SK-N-SH (cell line): ENCODE measurements at regions not wholly inside any gene's neighbourhood (a gene's known extent, or its start where the extent isn't known, plus 50 kb on each side); places are given as distances from the start of the nearest gene placed in this dataset.

ENCODE experiments used
- CTCF ChIA-PET: fragments of 300-600, 350-600 bp; formaldehyde crosslinking; extraction: SDS; loops from one replicate; lab custom pipeline; 2021; lab: Yijun Ruan, JAX
- POLR2A ChIA-PET: fragments of 350-600 bp; sonication (Branson Sonifier 250); formaldehyde crosslinking; extraction: SDS; loops from one replicate; lab custom pipeline; 2020; ENCODE audit warnings: antibody characterized with exemption, inconsistent platforms; lab: Yijun Ruan, JAX
- DNase-seq: peaks from one replicate; pipeline ENCODE4 v3.0.0; 2012
- H2AFZ ChIP-seq: fragments of 200-600 bp; sonication (generic); 2 replicates; pipeline ENCODE4 v1.8.1; 2016; ENCODE audit warnings: antibody characterized with exemption, mild to moderate bottlenecking, low read depth
- H3F3A ChIP-seq: fragments of 200-600 bp; sonication (generic); replicated peaks from 2 replicates; pipeline ENCODE3; 2016; ENCODE audit warnings: antibody characterized with exemption, mild to moderate bottlenecking; ENCODE audit not compliant: insufficient read depth
- H3K27ac ChIP-seq, 2 experiments: fragments of 200-500 bp in 1 of 2; fragments of 200-600 bp in 1 of 2; sonication (Bioruptor generic) in 1 of 2; sonication (generic), shearing (Covaris generic) in 1 of 2; 2 replicates each; pipeline versions ENCODE4 v1.5.1 to v1.6.1; 2014 to 2016; ENCODE audit warnings: low read depth in 2 of 2, inconsistent platforms in 1 of 2, low read length in 1 of 2, mild to moderate bottlenecking in 1 of 2, mixed read lengths in 1 of 2
- H3K27me3 ChIP-seq: fragments of 200-600 bp; sonication (generic), shearing (Covaris generic); 2 replicates; pipeline ENCODE4 v1.6.1; 2016; ENCODE audit warnings: mixed run types; ENCODE audit not compliant: insufficient read depth
- H3K36me3 ChIP-seq, 2 experiments: fragments of 200-500 bp in 1 of 2; fragments of 200-600 bp in 1 of 2; sonication (Bioruptor generic) in 1 of 2; sonication (generic) in 1 of 2; replicated peaks in 1 of 2; 2 replicates each; pipeline versions ENCODE3 to v1.5.1; 2014 to 2016; ENCODE audit warnings: low read length in 1 of 2, mild to moderate bottlenecking in 1 of 2; ENCODE audit not compliant: insufficient read depth in 2 of 2, control insufficient read depth in 1 of 2
- H3K4me1 ChIP-seq, 2 experiments: fragments of 200-500 bp in 1 of 2; fragments of 200-600 bp in 1 of 2; sonication (Bioruptor generic) in 1 of 2; sonication (generic), shearing (Covaris generic) in 1 of 2; 2 replicates each; pipeline versions ENCODE4 v1.5.1 to v1.6.1; 2014 to 2016; ENCODE audit warnings: low read depth in 1 of 2, low read length in 1 of 2, mixed run types in 1 of 2; ENCODE audit not compliant: insufficient read depth in 2 of 2, control insufficient read depth in 1 of 2
- H3K4me2 ChIP-seq: fragments of 200-600 bp; sonication (generic), shearing (Covaris generic); 2 replicates; pipeline ENCODE4 v1.6.1; 2017; ENCODE audit warnings: mixed run types
- H3K4me3 ChIP-seq, 2 experiments: fragments of 200-500 bp in 1 of 2; fragments of 200-600 bp in 1 of 2; sonication (Bioruptor generic) in 1 of 2; sonication (generic), shearing (Covaris generic) in 1 of 2; 2 replicates each; pipeline versions ENCODE4 v1.5.1 to v1.8.1; 2014 to 2016; ENCODE audit warnings: low read depth in 2 of 2, inconsistent platforms in 1 of 2, low read length in 1 of 2, mild to moderate bottlenecking in 1 of 2, mixed read lengths in 1 of 2, moderate library complexity in 1 of 2
- H3K79me2 ChIP-seq: fragments of 200-600 bp; sonication (generic); 2 replicates; pipeline ENCODE4 v1.8.1; 2017; ENCODE audit warnings: mild to moderate bottlenecking; ENCODE audit not compliant: insufficient read depth
- H3K9ac ChIP-seq: fragments of 200-600 bp; sonication (generic); 2 replicates; pipeline ENCODE4 v1.6.1; 2017; ENCODE audit warnings: mixed run types
- H3K9me2 ChIP-seq: fragments of 200-600 bp; sonication (generic); 2 replicates; pipeline ENCODE4 v1.6.1; 2017; ENCODE audit warnings: mixed run types
- H3K9me3 ChIP-seq: fragments of 200-600 bp; sonication (generic); 2 replicates; pipeline ENCODE4 v1.6.1; 2017; ENCODE audit warnings: mixed run types, mild to moderate bottlenecking, moderate library complexity
- H4K20me1 ChIP-seq: fragments of 200-600 bp; sonication (generic); 2 replicates; pipeline ENCODE4 v1.6.1; 2017; ENCODE audit warnings: mild to moderate bottlenecking, mixed run types; ENCODE audit not compliant: insufficient read depth
- EZH2phosphoT487 ChIP-seq: fragments of 200-600 bp; sonication (generic); IDR thresholded peaks from 2 replicates; pipeline ENCODE4 v1.6.1; 2017; ENCODE audit warnings: low read depth, mixed run types, mild to moderate bottlenecking, antibody characterized with exemption, moderate library complexity, borderline replicate concordance
- FOSL2 ChIP-seq: IDR thresholded peaks from 2 replicates; pipeline ENCODE4 v1.4.0; 2012; ENCODE audit warnings: low read depth, mild to moderate bottlenecking, moderate library complexity, borderline replicate concordance
- FOXJ3 ChIP-seq: sonication (generic); formaldehyde crosslinking; IDR thresholded peaks from 2 replicates; pipeline ENCODE4 v1.5.1; 2020; ENCODE audit warnings: mild to moderate bottlenecking, missing genetic modification reagents
- GABPA ChIP-seq: IDR thresholded peaks from 2 replicates; pipeline ENCODE4 v1.4.0; 2012; ENCODE audit warnings: low read depth, mild to moderate bottlenecking
- MEF2A ChIP-seq: IDR thresholded peaks from 2 replicates; pipeline ENCODE4 v1.4.0; 2012; ENCODE audit warnings: low read depth, borderline replicate concordance
- MXI1 ChIP-seq: IDR thresholded peaks from 2 replicates; pipeline ENCODE4 v1.6.1; 2012; ENCODE audit warnings: mild to moderate bottlenecking, low read depth, low read length, improper control_type of control experiment
- NFIC ChIP-seq: IDR thresholded peaks from 2 replicates; pipeline ENCODE4 v1.4.0; 2012; ENCODE audit warnings: borderline replicate concordance
- NRF1 ChIP-seq: IDR thresholded peaks from 2 replicates; pipeline ENCODE4 v1.6.1; 2012; ENCODE audit warnings: low read depth, mild to moderate bottlenecking, low read length
- POLR2AphosphoS5 ChIP-seq: IDR thresholded peaks from 2 replicates; pipeline ENCODE4 v1.6.1; 2012; ENCODE audit warnings: low read depth, low read length
- RAD21 ChIP-seq: IDR thresholded peaks from 2 replicates; pipeline ENCODE4 v1.6.1; 2012; ENCODE audit warnings: mild to moderate bottlenecking, low read length
- RCOR1 ChIP-seq: fragments of 150-350 bp; IDR thresholded peaks from 2 replicates; pipeline ENCODE4 v1.6.1; 2017; ENCODE audit warnings: antibody characterized with exemption, low read length
- RFX5 ChIP-seq: IDR thresholded peaks from 2 replicates; pipeline ENCODE4 v1.6.1; 2012; ENCODE audit warnings: mild to moderate bottlenecking, improper control_type of control experiment, low read length
- TCF12 ChIP-seq: IDR thresholded peaks from 2 replicates; pipeline ENCODE4 v1.4.0; 2012
- TEAD4 ChIP-seq: IDR thresholded peaks from 2 replicates; pipeline ENCODE4 v1.4.0; 2012; ENCODE audit warnings: mild to moderate bottlenecking, borderline replicate concordance; ENCODE audit not compliant: insufficient read depth
- WGBS: methylation state at CpG from one replicate; pipeline ENCODE4 v1.1.6; 2017; ENCODE audit warnings: low lambda C conversion rate; 5-methylcytosine and 5-hydroxymethylcytosine counted together
- TF ChIP-seq, protein P1 (sequence below): fragments of 200-600 bp; sonication (generic); IDR thresholded peaks from 2 replicates; pipeline ENCODE4 v1.6.1; 2017; ENCODE audit warnings: antibody characterized with exemption, mild to moderate bottlenecking, moderate library complexity
- TF ChIP-seq, protein P2 (sequence below): fragments of 150-350 bp; IDR thresholded peaks from 2 replicates; pipeline ENCODE4 v1.6.1; 2016; ENCODE audit warnings: mild to moderate bottlenecking, low read depth, low read length
- TF ChIP-seq, protein P3 (sequence below): IDR thresholded peaks from 2 replicates; pipeline ENCODE4; 2012
- TF ChIP-seq, protein P4 (sequence below): IDR thresholded peaks from 2 replicates; pipeline ENCODE4 v1.4.0; 2012; ENCODE audit warnings: low read depth
- TF ChIP-seq, protein P5 (sequence below): IDR thresholded peaks from 2 replicates; pipeline ENCODE4 v1.6.1; 2012; ENCODE audit warnings: mild to moderate bottlenecking, low read depth, low read length, moderate library complexity

DNA sequence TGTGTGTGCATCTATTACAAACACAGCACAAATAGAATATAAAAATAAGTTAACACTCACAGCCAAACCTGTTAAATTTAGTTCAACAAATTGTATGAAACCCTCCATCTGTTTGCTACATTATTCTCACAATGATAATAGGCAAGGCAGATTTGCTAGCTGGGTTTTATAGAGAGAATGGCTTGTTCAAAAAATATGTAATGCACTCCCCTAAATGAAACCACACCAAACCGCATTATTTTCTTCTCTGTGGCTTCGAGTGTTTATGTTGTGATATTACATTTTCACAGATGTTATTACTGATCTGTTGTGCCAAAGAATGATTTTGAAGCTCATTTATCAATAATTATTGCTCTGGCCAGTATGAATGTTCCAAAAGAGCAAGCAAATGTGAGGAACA is 92.9 kb downstream of the SPATA31D1 start:
- H3K9ac ChIP-seq: no peak overlapping the region
- H3K4me3 ChIP-seq: no peak overlapping the region
- H3K27ac ChIP-seq: no peak overlapping the region
- no peaks in the 10 kb centered on the region for H4K20me1 ChIP-seq
- H3K27me3 ChIP-seq: no peaks in the 10 kb centered on the region
- POLR2A ChIA-PET: no interaction called here
- no peak overlapping the region for H3K4me2 ChIP-seq
- no peaks in the 10 kb centered on the region for H3F3A ChIP-seq
- no peaks in the 10 kb centered on the region for H3K9me2 ChIP-seq
- no peak for DNase-seq
- H3K4me1 ChIP-seq: no peaks in the 10 kb centered on the region; a peak in 1 of 4 replicates
- no peaks in the 10 kb centered on the region for H3K79me2 ChIP-seq
- TF ChIP-seq TCF12 (no peak), RCOR1 (no peak), MXI1 (no peak), POLR2AphosphoS5 (no peak), NFIC (no peak), FOSL2 (no peak), EZH2phosphoT487 (no peak), MEF2A (no peak), GABPA (no peak), FOXJ3 (no peak)
- TF ChIP-seq, protein P1, sequence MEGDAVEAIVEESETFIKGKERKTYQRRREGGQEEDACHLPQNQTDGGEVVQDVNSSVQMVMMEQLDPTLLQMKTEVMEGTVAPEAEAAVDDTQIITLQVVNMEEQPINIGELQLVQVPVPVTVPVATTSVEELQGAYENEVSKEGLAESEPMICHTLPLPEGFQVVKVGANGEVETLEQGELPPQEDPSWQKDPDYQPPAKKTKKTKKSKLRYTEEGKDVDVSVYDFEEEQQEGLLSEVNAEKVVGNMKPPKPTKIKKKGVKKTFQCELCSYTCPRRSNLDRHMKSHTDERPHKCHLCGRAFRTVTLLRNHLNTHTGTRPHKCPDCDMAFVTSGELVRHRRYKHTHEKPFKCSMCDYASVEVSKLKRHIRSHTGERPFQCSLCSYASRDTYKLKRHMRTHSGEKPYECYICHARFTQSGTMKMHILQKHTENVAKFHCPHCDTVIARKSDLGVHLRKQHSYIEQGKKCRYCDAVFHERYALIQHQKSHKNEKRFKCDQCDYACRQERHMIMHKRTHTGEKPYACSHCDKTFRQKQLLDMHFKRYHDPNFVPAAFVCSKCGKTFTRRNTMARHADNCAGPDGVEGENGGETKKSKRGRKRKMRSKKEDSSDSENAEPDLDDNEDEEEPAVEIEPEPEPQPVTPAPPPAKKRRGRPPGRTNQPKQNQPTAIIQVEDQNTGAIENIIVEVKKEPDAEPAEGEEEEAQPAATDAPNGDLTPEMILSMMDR: no peak
- TF ChIP-seq, protein P2, sequence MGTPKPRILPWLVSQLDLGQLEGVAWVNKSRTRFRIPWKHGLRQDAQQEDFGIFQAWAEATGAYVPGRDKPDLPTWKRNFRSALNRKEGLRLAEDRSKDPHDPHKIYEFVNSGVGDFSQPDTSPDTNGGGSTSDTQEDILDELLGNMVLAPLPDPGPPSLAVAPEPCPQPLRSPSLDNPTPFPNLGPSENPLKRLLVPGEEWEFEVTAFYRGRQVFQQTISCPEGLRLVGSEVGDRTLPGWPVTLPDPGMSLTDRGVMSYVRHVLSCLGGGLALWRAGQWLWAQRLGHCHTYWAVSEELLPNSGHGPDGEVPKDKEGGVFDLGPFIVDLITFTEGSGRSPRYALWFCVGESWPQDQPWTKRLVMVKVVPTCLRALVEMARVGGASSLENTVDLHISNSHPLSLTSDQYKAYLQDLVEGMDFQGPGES: no peak
- TF ChIP-seq, protein P3, sequence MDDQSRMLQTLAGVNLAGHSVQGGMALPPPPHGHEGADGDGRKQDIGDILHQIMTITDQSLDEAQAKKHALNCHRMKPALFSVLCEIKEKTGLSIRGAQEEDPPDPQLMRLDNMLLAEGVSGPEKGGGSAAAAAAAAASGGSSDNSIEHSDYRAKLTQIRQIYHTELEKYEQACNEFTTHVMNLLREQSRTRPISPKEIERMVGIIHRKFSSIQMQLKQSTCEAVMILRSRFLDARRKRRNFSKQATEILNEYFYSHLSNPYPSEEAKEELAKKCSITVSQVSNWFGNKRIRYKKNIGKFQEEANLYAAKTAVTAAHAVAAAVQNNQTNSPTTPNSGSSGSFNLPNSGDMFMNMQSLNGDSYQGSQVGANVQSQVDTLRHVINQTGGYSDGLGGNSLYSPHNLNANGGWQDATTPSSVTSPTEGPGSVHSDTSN: no peak
- TF ChIP-seq, protein P4, sequence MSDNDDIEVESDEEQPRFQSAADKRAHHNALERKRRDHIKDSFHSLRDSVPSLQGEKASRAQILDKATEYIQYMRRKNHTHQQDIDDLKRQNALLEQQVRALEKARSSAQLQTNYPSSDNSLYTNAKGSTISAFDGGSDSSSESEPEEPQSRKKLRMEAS: no peak
- no peaks in the 10 kb centered on the region for H3K9me3 ChIP-seq
- CTCF ChIA-PET: interaction anchor here (1.2 kb wide), 1 partner anchor 17 kb away, joined by 3 read pairs; no protein-coding TSS in a partner anchor
- H3K36me3 ChIP-seq: no peaks in the 10 kb centered on the region
- WGBS: 73% methylated on average over 2 of the region's 2 CpGs
- H2AFZ ChIP-seq: no peak overlapping the region

DNA sequence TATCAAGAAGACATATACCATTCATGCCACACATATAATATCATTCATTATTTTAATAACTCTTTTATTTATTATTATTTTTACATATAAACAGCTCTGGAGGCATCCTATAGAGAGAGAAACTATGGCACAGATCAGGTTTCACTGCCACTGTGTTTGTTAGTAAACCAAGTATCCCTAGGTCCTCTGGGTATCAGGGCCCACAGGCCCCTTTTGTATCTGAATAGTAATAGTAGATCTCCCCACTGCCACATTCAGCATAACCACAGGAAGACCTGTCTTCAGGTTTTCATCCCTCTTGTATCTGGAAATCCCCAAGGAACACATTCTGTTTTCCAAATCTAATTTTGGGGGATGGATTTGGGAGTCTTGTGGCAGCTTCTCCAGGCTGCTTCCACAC is 94.0 kb downstream of the SPATA31D1 start:
- ChIA-PET POLR2A (no interaction called here), CTCF (interaction anchor here (1.9 kb wide), 1 partner anchor 8 kb away, joined by 4 read pairs; no protein-coding TSS in a partner anchor)
- Histone ChIP-seq H4K20me1 (no peaks in the 10 kb centered on the region), H3K9me3 (no peaks in the 10 kb centered on the region), H3K9me2 (no peaks in the 10 kb centered on the region), H3K9ac (no peak overlapping the region), H3K4me2 (no peak overlapping the region), H3K4me3 (no peak overlapping the region), H3K27me3 (no peaks in the 10 kb centered on the region), H3K27ac (no peak overlapping the region), H3K36me3 (no peaks in the 10 kb centered on the region), H2AFZ (no peak overlapping the region), H3K4me1 (no peaks in the 10 kb centered on the region; a peak in 1 of 4 replicates), H3F3A (no peaks in the 10 kb centered on the region), H3K79me2 (no peaks in the 10 kb centered on the region)
- no peak for DNase-seq
- no peak for TF ChIP-seq TCF12
- TF ChIP-seq RFX5: no peak
- TF ChIP-seq, protein P5, sequence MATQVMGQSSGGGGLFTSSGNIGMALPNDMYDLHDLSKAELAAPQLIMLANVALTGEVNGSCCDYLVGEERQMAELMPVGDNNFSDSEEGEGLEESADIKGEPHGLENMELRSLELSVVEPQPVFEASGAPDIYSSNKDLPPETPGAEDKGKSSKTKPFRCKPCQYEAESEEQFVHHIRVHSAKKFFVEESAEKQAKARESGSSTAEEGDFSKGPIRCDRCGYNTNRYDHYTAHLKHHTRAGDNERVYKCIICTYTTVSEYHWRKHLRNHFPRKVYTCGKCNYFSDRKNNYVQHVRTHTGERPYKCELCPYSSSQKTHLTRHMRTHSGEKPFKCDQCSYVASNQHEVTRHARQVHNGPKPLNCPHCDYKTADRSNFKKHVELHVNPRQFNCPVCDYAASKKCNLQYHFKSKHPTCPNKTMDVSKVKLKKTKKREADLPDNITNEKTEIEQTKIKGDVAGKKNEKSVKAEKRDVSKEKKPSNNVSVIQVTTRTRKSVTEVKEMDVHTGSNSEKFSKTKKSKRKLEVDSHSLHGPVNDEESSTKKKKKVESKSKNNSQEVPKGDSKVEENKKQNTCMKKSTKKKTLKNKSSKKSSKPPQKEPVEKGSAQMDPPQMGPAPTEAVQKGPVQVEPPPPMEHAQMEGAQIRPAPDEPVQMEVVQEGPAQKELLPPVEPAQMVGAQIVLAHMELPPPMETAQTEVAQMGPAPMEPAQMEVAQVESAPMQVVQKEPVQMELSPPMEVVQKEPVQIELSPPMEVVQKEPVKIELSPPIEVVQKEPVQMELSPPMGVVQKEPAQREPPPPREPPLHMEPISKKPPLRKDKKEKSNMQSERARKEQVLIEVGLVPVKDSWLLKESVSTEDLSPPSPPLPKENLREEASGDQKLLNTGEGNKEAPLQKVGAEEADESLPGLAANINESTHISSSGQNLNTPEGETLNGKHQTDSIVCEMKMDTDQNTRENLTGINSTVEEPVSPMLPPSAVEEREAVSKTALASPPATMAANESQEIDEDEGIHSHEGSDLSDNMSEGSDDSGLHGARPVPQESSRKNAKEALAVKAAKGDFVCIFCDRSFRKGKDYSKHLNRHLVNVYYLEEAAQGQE: no peak
- TF ChIP-seq, protein P1: no peak
- no peak for TF ChIP-seq NRF1
- no peak for TF ChIP-seq POLR2AphosphoS5
- no peak for TF ChIP-seq MEF2A
- TF ChIP-seq TEAD4: no peak
- TF ChIP-seq RAD21: no peak
